GM12872 (cell line): ENCODE measurements at regions not wholly inside any gene's neighbourhood (a gene's known extent, or its start where the extent isn't known, plus 50 kb on each side); places are given as distances from the start of the nearest gene placed in this dataset.
A peak's percentile ranks its signal among the peaks of the same experiment; 100 is the strongest.

Experiments
- TF ChIP-seq, protein P1 (sequence below): IDR thresholded peaks from 3 replicates; pipeline ENCODE4 v1.5.1; 2011; ENCODE audit warnings: low read depth, mild to moderate bottlenecking, low read length, moderate library complexity; ENCODE audit not compliant: insufficient read depth

- TF ChIP-seq, protein P1, sequence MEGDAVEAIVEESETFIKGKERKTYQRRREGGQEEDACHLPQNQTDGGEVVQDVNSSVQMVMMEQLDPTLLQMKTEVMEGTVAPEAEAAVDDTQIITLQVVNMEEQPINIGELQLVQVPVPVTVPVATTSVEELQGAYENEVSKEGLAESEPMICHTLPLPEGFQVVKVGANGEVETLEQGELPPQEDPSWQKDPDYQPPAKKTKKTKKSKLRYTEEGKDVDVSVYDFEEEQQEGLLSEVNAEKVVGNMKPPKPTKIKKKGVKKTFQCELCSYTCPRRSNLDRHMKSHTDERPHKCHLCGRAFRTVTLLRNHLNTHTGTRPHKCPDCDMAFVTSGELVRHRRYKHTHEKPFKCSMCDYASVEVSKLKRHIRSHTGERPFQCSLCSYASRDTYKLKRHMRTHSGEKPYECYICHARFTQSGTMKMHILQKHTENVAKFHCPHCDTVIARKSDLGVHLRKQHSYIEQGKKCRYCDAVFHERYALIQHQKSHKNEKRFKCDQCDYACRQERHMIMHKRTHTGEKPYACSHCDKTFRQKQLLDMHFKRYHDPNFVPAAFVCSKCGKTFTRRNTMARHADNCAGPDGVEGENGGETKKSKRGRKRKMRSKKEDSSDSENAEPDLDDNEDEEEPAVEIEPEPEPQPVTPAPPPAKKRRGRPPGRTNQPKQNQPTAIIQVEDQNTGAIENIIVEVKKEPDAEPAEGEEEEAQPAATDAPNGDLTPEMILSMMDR: no peak
Observed at GRCh38 chr12:22115711-22116110, 69.7 kb downstream of the CMAS start.

DNA sequence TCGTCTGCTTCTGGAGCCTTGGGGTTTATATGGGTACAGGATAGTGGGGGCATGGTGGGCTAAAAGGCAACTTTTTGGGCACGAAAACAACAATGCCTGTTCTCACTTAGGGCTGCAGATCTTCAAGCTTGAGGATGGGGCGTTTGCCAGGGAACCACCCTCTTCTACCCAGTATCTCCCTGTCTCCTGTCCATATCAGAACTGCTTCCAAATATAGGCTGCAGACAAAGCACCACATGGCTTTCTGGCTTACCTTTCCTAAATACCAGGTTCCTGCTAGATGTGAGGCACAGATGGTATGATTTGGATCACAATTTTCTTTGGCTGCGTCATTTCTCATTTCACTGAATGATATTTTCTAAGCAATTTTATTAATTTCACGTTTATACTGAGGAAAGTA, 70.4 kb downstream of the CMAS start:
- TF ChIP-seq, protein P1: no peak

DNA sequence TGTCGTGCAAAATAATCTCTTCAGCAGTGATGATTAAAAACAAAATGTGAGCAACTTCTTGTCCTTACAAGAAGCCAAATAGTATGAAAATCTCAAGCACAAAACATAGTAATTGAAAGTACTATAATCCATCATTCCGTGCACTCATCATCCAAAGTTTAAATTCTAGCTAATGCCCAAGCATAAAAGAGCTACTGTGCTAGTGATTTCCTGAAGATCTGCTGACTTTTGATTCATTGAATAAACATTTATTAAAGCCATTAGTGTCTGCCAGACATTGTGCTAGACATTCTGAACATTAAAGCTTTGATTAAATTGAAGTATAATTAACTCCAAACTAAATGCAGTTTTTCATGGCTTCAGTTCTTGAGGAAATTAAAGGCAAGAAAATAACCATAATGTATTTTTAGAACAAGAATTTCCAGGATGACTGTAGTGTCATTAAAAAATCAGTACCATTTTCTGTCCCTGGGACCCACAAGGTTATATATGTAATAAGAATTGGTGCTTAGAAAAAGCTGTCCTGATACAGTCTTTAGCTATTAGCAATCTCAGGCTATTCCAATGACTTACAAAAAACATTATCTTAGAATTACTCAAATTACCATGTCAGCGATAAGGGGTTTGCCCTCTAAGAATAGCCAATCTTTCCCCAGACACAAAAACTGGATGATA, 71.7 kb downstream of the CMAS start:
- TF ChIP-seq, protein P1: no peak

DNA sequence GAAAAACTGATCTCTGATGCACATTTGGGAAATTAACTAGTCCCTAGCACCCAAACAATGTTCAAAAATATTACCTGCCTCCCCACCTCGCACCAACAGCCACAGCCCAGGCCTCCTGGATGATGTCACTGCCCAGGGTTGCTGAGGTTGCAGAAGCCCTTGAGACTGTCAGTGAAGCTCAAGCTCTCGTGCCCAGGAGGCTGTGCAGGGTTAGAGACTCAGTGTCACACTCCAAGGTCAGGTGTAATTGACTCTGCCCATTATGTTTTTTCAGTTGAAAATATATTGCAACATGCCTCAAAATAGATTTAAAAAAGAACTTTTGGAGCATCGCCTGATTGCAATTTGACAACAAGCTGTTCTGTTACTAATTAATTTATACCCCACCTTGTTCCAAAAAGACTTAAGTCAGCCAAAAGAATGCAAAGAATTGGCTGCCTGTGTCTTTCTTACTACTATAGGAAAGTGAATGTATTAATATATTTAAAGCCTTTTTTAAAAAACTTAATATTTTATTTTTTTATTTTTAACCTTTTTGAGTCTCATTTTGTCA, 72.3 kb downstream of the CMAS start:
- TF ChIP-seq, protein P1: no peak

DNA sequence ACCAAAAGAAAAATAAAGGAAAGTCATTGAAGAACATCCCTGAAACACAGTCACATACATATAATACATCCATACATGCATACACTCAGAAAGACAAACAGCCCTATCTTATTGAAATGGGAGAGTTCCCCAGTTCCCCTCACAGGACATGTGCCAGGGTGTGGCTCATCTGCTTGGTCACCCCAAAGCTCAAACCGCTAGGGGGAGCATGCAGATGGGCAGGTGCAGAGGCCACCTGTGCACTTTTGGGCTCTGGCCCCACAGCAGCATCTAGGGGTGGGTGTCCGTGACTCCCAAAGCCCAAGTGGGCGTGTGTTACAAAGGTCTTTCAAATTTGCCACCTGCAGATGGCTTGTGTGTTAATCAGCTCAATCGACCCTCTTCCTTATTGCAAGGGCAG, 75.2 kb downstream of the CMAS start:
- TF ChIP-seq, protein P1: peak; percentile 70

DNA sequence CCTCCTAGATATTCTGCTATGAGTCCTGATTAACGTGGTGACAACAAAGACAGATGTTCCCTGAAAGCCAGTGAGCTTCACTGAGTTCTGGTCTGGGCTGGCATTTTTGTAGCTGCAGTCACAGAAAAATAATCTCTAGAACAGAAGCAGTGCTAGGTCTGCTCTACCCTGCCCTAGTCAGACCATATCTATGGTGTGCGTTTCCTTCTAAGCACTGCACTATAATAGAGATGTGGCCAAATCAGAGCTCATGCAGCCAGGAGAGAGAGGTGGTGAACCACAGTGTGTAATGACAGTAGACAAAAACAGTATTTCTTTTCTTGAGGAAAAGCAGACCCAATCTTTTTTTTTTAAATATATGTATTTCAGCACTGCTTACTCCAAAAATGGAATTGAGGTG, 76.3 kb downstream of the CMAS start:
- TF ChIP-seq, protein P1: no peak

GRCh38 chr12:22124987-22125386, 79.0 kb downstream of the CMAS start:
- TF ChIP-seq, protein P1: no peak

GRCh38 chr12:22126758-22127157, 80.7 kb downstream of the CMAS start:
- TF ChIP-seq, protein P1: no peak
